ENCODE measurements at regions not wholly inside any gene's neighbourhood (a gene's known extent, or its start where the extent isn't known, plus 50 kb on each side); places are given as distances from the start of the nearest gene placed in this dataset.

DNA sequence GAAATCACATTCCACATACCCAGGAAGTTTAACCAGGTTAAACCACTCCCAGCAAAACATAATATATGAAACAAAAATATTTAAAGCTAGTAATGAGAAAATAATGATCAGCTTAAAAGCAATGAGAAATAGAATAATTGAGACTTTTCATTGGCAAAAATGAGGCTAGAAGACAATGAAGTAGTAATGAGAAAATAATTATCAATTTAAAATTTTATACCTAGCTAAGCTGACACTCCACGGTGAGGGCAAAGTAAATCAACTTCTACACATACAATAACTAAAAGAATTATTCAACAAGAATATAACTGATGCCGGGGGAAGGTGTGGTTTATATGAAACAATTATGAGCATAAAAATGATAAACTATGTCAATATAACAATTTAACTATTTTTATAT lies 82.2 kb upstream of the TES start:
- H3K4ac ChIP-seq (ENCODE audit: low read depth, low read length) = no peak overlapping the region
- H4K20me1 ChIP-seq (ENCODE audit: insufficient read depth, low read length) = no peaks in the 10 kb centered on the region
- H2AFZ ChIP-seq (replicated peaks; ENCODE audit: low read length, poor library complexity) = no peak overlapping the region
- no peak for TF ChIP-seq MXI1 (IDR thresholded peaks at IDR 0.05; ENCODE audit: borderline replicate concordance, low read depth, low read length)
- no peak for TF ChIP-seq MAFK (IDR thresholded peaks at IDR 0.05; ENCODE audit: low read depth, low read length)
- TF ChIP-seq CEBPB (IDR thresholded peaks at IDR 0.05; ENCODE audit: low read depth, low read length) = no peak
- TF ChIP-seq POLR2A (IDR thresholded peaks at IDR 0.05; ENCODE audit: low read depth, low read length) = no peak
- no peak for TF ChIP-seq MAZ (IDR thresholded peaks at IDR 0.05; ENCODE audit: borderline replicate concordance, low read depth, low read length)
- H3K56ac ChIP-seq (ENCODE audit: extremely low read depth, insufficient read depth, low read length) = no peak overlapping the region
- BruUV-seq (replicated peaks) = no TSS peak
- no peak overlapping the region for H3K18ac ChIP-seq (ENCODE audit: low read depth, low read length)
- intact Hi-C loops (cut with micrococcal nuclease) (loop anchor here (10.0 kb wide), 1 partner anchor 773 kb away; no protein-coding TSS in a partner anchor), in situ Hi-C loops (cut with MboI; ENCODE audit: low sequenced_read_pairs) (loop anchor here (10.0 kb wide), 1 partner anchor 1263 kb away; no protein-coding TSS in a partner anchor), dilution Hi-C loops (cut with HindIII; ENCODE audit: low sequenced_read_pairs, unreplicated experiment) (no loop called here)
- H2BK120ac ChIP-seq (ENCODE audit: low read depth, low read length) = no peak overlapping the region
- DNase-seq (no peak), ATAC-seq (ENCODE audit: low read depth) (no peak)
- H4K91ac ChIP-seq (ENCODE audit: insufficient read depth, low read depth, low read length) = no peak overlapping the region
- H3K9ac ChIP-seq (ENCODE audit: low read depth, low read length) = no peak overlapping the region
- no peak overlapping the region for H3K4me3 ChIP-seq (ENCODE audit: insufficient read depth, low read depth, low read length)
- no peaks in the 10 kb centered on the region for H3K27me3 ChIP-seq (ENCODE audit: control insufficient read depth, insufficient read depth, low read length)
- H3K9me1 ChIP-seq (ENCODE audit: insufficient read depth, low read length) = no peaks in the 10 kb centered on the region
- no peak overlapping the region for H3K14ac ChIP-seq (replicated peaks; ENCODE audit: low read depth, low read length)
- ChIA-PET POLR2A (ENCODE audit: unreplicated experiment) (no interaction called here), CTCF (interaction anchor here (0.6 to 0.7 kb wide), 2 partner anchors 320 to 1352 kb away, joined by 3 to 4 read pairs; no protein-coding TSS in a partner anchor)
- H2BK15ac ChIP-seq (ENCODE audit: low read depth, low read length) = no peak overlapping the region
- no peak overlapping the region for H2BK5ac ChIP-seq (ENCODE audit: low read depth, low read length, poor library complexity, severe bottlenecking)
- H3K36me3 ChIP-seq (ENCODE audit: control insufficient read depth, insufficient read depth, low read length) = no peaks in the 10 kb centered on the region
- no peak overlapping the region for H4K8ac ChIP-seq (ENCODE audit: low read depth in 2 of 2, low read length in 2 of 2)
- no peaks in the 10 kb centered on the region for H3K79me1 ChIP-seq (ENCODE audit: low read depth in 1 of 2, low read length in 2 of 2)
- H2BK20ac ChIP-seq (ENCODE audit: low read depth, low read length) = no peak overlapping the region
- H2AK5ac ChIP-seq (ENCODE audit: low read depth, low read length) = no peak overlapping the region
- no peaks in the 10 kb centered on the region for H3K4me1 ChIP-seq (ENCODE audit: control insufficient read depth, insufficient read depth, low read length)
- no peak overlapping the region for H3K27ac ChIP-seq (ENCODE audit: insufficient read depth, low read length)
- H2AK9ac ChIP-seq (replicated peaks; ENCODE audit: low read depth, low read length, poor library complexity) = no peak overlapping the region
- H4K5ac ChIP-seq (ENCODE audit: low read depth, low read length) = no peak overlapping the region
- no CpG with 5 or more reads among the region's 2 CpGs for WGBS, 2 experiments (ENCODE audit: extremely low coverage in 2 of 2, insufficient read length in 1 of 2)
- H3K9me3 ChIP-seq (ENCODE audit: control insufficient read depth, insufficient read depth, low read length) = no peaks in the 10 kb centered on the region
- no peak overlapping the region for H3K23ac ChIP-seq (ENCODE audit: low read depth, low read length)
- no peak overlapping the region for H3K4me2 ChIP-seq (ENCODE audit: low read depth, low read length)
